ENCODE measurements at regions not wholly inside any gene's neighbourhood (a gene's known extent, or its start where the extent isn't known, plus 50 kb on each side); places are given as distances from the start of the nearest gene placed in this dataset.

GRCh38 chr7:41303709-41304108 is 399.2 kb downstream of the INHBA start:
- no peak for ATAC-seq (replicated peaks)
- H3K27ac Mint-ChIP-seq: no peak overlapping the region
- H3K4me1 Mint-ChIP-seq: no peaks in the 10 kb centered on the region
- H3K4me3 Mint-ChIP-seq: no peak overlapping the region
- no peaks in the 10 kb centered on the region for H3K27me3 Mint-ChIP-seq
- no peaks in the 10 kb centered on the region for H3K36me3 Mint-ChIP-seq
- DNase-seq: no peak
- H3K9me3 Mint-ChIP-seq: peaks cover 0 to 3% of the 10 kb centered on the region in 2 donors

- Mint-ChIP-seq H3K27ac (no peak overlapping the region), H3K4me3 (no peak overlapping the region), H3K36me3 (no peaks in the 10 kb centered on the region), H3K27me3 (no peaks in the 10 kb centered on the region), H3K4me1 (no peaks in the 10 kb centered on the region), H3K9me3 (peaks cover 0 to 1% of the 10 kb centered on the region in 2 donors)
- DNase-seq (no peak), ATAC-seq (replicated peaks) (no peak)
These were observed 404.5 kb downstream of the INHBA start for GRCh38 chr7:41298409-41298808.

- Mint-ChIP-seq H3K9me3 (no peaks in the 10 kb centered on the region), H3K27me3 (no peaks in the 10 kb centered on the region), H3K4me1 (no peaks in the 10 kb centered on the region), H3K4me3 (no peak overlapping the region), H3K27ac (no peak overlapping the region), H3K36me3 (no peaks in the 10 kb centered on the region)
- no peak for ATAC-seq (replicated peaks)
- DNase-seq: no peak
These were observed 405.7 kb downstream of the INHBA start for GRCh38 chr7:41297166-41297565.

GRCh38 chr7:41295455-41295815 is 407.5 kb downstream of the INHBA start:
- ATAC-seq (replicated peaks) (no peak), DNase-seq (no peak)
- Mint-ChIP-seq H3K4me1 (no peaks in the 10 kb centered on the region), H3K9me3 (no peaks in the 10 kb centered on the region), H3K27ac (no peak overlapping the region), H3K4me3 (no peak overlapping the region), H3K27me3 (no peaks in the 10 kb centered on the region), H3K36me3 (no peaks in the 10 kb centered on the region)

- ATAC-seq (replicated peaks) (no peak), DNase-seq (no peak)
- H3K27ac Mint-ChIP-seq: no peak overlapping the region
- no peak overlapping the region for H3K4me3 Mint-ChIP-seq
- no peaks in the 10 kb centered on the region for H3K27me3 Mint-ChIP-seq
- no peaks in the 10 kb centered on the region for H3K4me1 Mint-ChIP-seq
- H3K36me3 Mint-ChIP-seq: no peaks in the 10 kb centered on the region
- no peaks in the 10 kb centered on the region for H3K9me3 Mint-ChIP-seq
These were observed 408.1 kb downstream of the INHBA start for GRCh38 chr7:41294556-41295454.

- no peaks in the 10 kb centered on the region for H3K36me3 Mint-ChIP-seq
- no peak overlapping the region for H3K4me3 Mint-ChIP-seq
- no peak overlapping the region for H3K27ac Mint-ChIP-seq
- DNase-seq (no peak), ATAC-seq (replicated peaks) (no peak)
- peaks cover 0 to 3% of the 10 kb centered on the region in 2 donors for H3K9me3 Mint-ChIP-seq
- H3K27me3 Mint-ChIP-seq: no peaks in the 10 kb centered on the region
- no peaks in the 10 kb centered on the region for H3K4me1 Mint-ChIP-seq
These were observed 410.4 kb downstream of the INHBA start for GRCh38 chr7:41292487-41292886.

- Mint-ChIP-seq H3K36me3 (no peaks in the 10 kb centered on the region), H3K9me3 (peaks cover 0 to 4% of the 10 kb centered on the region in 2 donors), H3K4me1 (no peaks in the 10 kb centered on the region), H3K4me3 (no peak overlapping the region), H3K27me3 (peaks cover under 1 to 2% of the 10 kb centered on the region in 2 donors), H3K27ac (no peak overlapping the region)
- DNase-seq (no peak), ATAC-seq (replicated peaks) (no peak)
These were observed 415.1 kb downstream of the INHBA start for GRCh38 chr7:41287559-41288335.

- no peaks in the 10 kb centered on the region for H3K4me1 Mint-ChIP-seq
- ATAC-seq (replicated peaks) (no peak), DNase-seq (no peak)
- no peak overlapping the region for H3K27ac Mint-ChIP-seq
- no peaks in the 10 kb centered on the region for H3K9me3 Mint-ChIP-seq
- H3K4me3 Mint-ChIP-seq: no peak overlapping the region
- H3K27me3 Mint-ChIP-seq: peaks cover 6% of the 10 kb centered on the region in 2 donors
- H3K36me3 Mint-ChIP-seq: no peaks in the 10 kb centered on the region
These were observed 422.4 kb downstream of the INHBA start for GRCh38 chr7:41280491-41280890.

GRCh38 chr7:41277561-41277960 is 425.3 kb downstream of the INHBA start:
- no peaks in the 10 kb centered on the region for H3K4me1 Mint-ChIP-seq
- peaks cover 3 to 4% of the 10 kb centered on the region in 2 donors for H3K27me3 Mint-ChIP-seq
- ATAC-seq (replicated peaks) (no peak), DNase-seq (no peak)
- no peaks in the 10 kb centered on the region for H3K36me3 Mint-ChIP-seq
- no peaks in the 10 kb centered on the region for H3K9me3 Mint-ChIP-seq
- H3K27ac Mint-ChIP-seq: no peak overlapping the region
- H3K4me3 Mint-ChIP-seq: no peak overlapping the region

GRCh38 chr7:41275255-41275654 is 427.6 kb downstream of the INHBA start:
- no peak for DNase-seq
- ATAC-seq (replicated peaks): no peak
- H3K4me1 Mint-ChIP-seq: no peaks in the 10 kb centered on the region
- no peaks in the 10 kb centered on the region for H3K36me3 Mint-ChIP-seq
- no peaks in the 10 kb centered on the region for H3K27me3 Mint-ChIP-seq
- peaks cover 0 to 2% of the 10 kb centered on the region in 2 donors for H3K9me3 Mint-ChIP-seq
- H3K4me3 Mint-ChIP-seq: no peak overlapping the region
- H3K27ac Mint-ChIP-seq: no peak overlapping the region

GRCh38 chr7:41274179-41274578 is 428.7 kb downstream of the INHBA start:
- no peak overlapping the region for H3K27ac Mint-ChIP-seq
- no peaks in the 10 kb centered on the region for H3K27me3 Mint-ChIP-seq
- H3K9me3 Mint-ChIP-seq: peaks cover 0 to 2% of the 10 kb centered on the region in 2 donors
- no peaks in the 10 kb centered on the region for H3K36me3 Mint-ChIP-seq
- DNase-seq (no peak), ATAC-seq (replicated peaks) (no peak)
- no peak overlapping the region for H3K4me3 Mint-ChIP-seq
- no peaks in the 10 kb centered on the region for H3K4me1 Mint-ChIP-seq

- ATAC-seq (replicated peaks) (no peak), DNase-seq (no peak)
- Mint-ChIP-seq H3K27me3 (no peaks in the 10 kb centered on the region), H3K4me3 (no peak overlapping the region), H3K36me3 (no peaks in the 10 kb centered on the region), H3K27ac (no peak overlapping the region), H3K4me1 (no peaks in the 10 kb centered on the region), H3K9me3 (peaks cover 0 to 2% of the 10 kb centered on the region in 2 donors)
These were observed 430.2 kb downstream of the INHBA start for GRCh38 chr7:41272664-41273063.

GRCh38 chr7:41268878-41269277 is 434.0 kb downstream of the INHBA start:
- Mint-ChIP-seq H3K36me3 (no peaks in the 10 kb centered on the region), H3K4me3 (no peak overlapping the region), H3K27ac (no peak overlapping the region), H3K27me3 (no peaks in the 10 kb centered on the region), H3K4me1 (no peaks in the 10 kb centered on the region), H3K9me3 (peaks cover 0 to 2% of the 10 kb centered on the region in 2 donors)
- DNase-seq: no peak
- no peak for ATAC-seq (replicated peaks)

GRCh38 chr7:41261080-41261479 is 441.8 kb downstream of the INHBA start:
- peaks cover 3 to 4% of the 10 kb centered on the region in 2 donors for H3K9me3 Mint-ChIP-seq
- H3K27ac Mint-ChIP-seq: no peak overlapping the region
- no peaks in the 10 kb centered on the region for H3K4me1 Mint-ChIP-seq
- no peaks in the 10 kb centered on the region for H3K36me3 Mint-ChIP-seq
- no peak overlapping the region for H3K4me3 Mint-ChIP-seq
- ATAC-seq (replicated peaks) (no peak), DNase-seq (no peak)
- H3K27me3 Mint-ChIP-seq: no peaks in the 10 kb centered on the region

GRCh38 chr7:41257660-41258059 is 445.2 kb downstream of the INHBA start:
- Mint-ChIP-seq H3K27ac (no peak overlapping the region), H3K9me3 (peaks cover 4% of the 10 kb centered on the region in 2 donors), H3K4me1 (no peaks in the 10 kb centered on the region), H3K36me3 (no peaks in the 10 kb centered on the region), H3K27me3 (no peaks in the 10 kb centered on the region), H3K4me3 (no peak overlapping the region)
- DNase-seq (no peak), ATAC-seq (replicated peaks) (no peak)

All from stimulated activated naive B cell treated with anti-CD40 and anti-IgM and Interleukin-4, amounts not matched to agents 10 μg/mL and 1 μg/mL and 100 μg/mL, for 72 hours (primary cell).